ENCODE measurements at regions not wholly inside any gene's neighbourhood (a gene's known extent, or its start where the extent isn't known, plus 50 kb on each side); places are given as distances from the start of the nearest gene placed in this dataset.
A peak's percentile ranks its signal among the peaks of the same experiment; 100 is the strongest.

DNA sequence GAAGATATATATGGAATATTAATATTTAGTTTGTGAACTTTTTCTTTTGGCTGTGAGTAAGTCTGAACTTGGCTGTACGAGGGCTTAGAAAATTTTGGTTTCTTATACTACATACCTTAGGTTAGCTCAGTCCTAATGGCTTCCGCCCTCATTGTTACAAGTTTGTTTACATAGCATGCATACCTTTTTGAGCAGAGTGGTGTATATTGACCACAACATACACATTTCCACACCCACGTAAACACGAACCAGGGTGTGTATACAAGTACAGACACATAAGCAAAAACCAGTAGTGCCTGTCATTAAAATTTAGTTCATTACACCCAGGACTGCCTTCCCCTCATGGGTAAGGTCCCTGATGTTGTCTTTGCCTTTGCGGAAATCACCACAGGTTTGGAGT is 230.2 kb upstream of the RGS6 start:
- no peak for DNase-seq

DNA sequence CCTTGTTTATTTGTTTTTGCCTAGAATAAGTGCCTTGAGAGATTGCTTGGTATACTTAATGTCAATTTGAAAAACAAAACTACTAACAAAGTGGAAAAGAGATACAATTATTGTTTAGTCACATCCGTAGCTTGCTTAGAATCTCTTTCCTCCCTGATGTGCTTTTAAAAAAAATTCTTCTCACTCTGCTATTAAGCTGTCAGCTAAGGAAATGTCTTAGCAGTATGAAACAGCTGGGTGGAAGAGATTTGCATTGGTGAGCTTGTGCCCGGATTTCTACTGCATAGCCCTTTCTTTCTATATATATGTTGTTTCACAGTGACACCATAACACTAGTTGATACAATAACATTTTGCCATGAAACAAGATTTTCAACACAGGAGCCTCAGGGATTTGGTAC is 229.4 kb upstream of the RGS6 start:
- DNase-seq: peak in 1 of 51 donors; percentile 50

DNA sequence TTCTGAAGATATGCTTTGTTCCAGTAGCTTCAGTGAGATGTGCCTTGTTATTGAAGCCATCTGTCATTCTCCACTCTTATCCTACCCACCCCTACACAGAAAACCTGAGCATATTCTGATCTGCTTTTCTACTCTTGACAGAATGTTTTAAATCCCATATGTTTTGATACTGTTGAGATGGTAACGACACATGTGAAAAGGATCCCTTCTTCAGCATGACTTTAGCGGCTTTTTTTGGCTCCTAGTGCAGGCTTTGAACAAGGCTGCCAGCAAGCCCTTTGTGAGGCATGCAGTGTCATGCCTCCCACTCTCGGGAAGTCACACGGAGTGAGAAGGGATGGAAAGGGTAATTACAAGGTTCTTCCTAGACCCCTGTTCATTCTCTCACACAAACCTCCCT is 228.8 kb upstream of the RGS6 start:
- DNase-seq: peak in 4 of 51 donors; percentile 29 to 47 (median 30)

DNA sequence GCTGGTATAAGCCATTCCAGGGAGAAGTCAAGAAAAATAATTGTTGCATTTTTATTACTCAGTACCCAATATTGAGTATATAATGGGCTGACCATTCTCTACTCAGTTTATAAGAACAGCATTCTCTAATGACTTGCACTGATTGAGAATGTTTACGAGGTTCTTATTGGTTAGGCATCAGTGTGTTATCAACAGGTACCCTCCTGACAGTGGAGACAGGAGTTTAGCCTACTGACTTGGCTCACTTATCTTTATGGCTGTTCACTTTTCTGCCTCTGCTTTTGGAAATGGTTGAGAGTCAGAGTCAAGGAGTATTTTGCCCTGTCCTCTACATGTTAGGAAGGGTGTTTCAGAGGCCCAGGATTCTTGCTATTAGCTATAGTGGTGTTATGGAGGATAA is 228.0 kb upstream of the RGS6 start:
- no peak for DNase-seq

DNA sequence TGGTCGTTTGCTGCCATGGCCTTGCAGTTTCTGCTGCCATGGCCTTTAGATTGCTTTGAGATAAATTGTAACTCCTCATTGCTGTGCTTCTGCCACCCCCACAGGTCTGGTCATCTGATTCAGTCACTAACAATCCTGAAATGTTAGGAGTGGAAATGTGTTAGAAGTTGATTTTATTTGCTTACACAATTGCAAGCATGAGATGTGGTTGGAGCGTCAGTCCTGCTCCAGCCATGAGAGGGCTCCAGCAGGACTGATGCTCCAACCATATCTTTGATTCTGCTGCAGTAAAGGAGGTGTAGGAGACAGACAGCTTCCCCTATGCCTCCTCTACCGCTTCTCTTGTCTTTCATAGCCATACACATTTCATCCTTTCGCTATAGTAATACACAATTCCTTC is 226.8 kb upstream of the RGS6 start:
- no peak for DNase-seq

DNA sequence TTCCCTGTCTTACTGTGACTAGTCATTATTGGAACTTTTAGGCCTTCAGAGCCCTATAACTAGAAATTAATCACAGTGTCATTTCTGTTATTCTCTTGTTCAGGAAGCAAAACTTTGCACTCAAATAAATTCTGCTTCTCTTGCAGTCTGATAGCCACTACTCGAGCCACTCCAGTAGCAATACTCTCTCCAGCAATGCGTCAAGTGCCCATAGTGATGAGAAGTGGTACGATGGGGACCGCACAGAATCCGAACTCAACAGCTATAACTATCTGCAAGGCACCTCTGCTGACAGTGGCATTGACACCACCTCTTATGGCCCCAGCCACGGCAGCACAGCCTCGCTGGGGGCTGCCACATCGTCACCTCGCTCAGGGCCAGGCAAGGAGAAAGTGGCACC is 223.2 kb upstream of the RGS6 start:
- peak in 1 of 51 donors; percentile 3 for DNase-seq

DNA sequence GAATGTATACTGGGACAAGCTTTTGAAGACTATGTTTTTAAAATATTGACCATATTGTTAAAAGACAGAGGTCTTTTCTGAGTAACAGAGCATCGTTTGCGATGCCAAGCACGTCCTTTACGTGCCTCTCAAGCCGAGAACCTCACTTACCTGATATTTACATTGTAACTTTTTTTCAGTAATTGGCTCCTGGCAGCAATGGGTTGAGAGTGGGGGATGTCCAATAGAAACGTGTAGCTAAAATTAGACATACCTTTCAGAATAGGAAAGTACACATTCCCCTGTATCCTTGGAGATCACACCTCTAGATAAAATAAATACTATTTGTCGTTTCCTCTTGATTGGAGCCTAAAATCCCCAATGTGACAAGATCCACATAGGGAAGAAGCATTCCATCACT is 222.2 kb upstream of the RGS6 start:
- DNase-seq: no peak

DNA sequence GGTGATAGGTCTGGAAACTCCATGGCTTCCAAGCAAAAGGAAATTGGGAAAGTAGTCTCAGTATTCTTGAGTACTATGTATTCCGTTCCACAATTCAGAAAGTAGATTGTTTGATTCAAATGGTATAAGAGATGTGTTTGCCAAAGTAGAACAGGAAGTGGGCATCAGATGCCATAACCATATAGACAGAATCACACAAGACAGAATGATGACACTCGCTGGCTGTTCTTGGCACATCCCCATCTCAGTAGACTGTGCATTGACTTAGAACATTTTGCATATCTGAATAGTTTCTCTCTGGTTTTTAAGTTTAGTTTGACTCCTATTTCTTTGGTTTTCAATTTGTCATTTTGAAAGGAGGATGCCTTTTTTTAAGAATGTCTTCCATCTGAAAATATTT is 221.1 kb upstream of the RGS6 start:
- no peak for DNase-seq

DNA sequence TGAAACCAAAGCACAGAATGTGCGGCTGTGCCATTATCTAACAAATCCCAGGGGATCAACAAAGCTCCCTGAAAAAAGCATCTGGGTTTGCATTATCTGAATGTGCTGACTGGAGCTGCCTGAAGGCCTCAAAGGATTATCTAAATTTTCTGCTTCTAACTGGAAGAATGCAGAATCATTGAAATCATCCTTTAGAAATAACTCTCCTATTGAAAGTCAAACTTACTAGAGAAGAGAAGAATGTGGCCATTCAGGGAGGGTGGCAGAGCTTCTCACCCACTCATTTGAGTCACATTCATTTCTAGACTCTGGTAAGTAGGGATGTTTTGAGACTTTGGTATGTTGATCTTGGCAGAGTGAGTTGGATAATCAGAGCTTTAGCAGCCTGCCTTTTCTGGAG is 220.6 kb upstream of the RGS6 start:
- DNase-seq: peak in 1 of 51 donors; percentile 39

DNA sequence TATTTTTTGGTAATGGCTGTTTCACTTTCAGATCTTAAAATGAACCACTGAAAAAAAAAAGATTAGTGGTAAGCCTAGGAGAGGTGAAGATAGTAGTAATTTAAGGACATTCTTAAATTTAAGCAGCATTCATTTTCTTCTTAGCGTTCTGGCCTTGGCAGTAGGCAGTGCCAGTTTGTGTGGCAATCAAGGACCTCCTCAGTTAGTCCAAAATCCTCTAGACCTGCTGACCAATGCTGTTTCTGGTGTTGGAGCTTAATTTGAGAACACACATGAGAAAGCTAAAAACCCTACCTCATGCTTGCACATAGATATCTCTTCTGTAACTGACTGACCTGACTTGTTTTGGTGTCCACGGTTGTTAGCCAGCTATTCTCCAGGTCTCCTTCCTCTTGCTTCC is 219.8 kb upstream of the RGS6 start:
- DNase-seq: no peak

DNA sequence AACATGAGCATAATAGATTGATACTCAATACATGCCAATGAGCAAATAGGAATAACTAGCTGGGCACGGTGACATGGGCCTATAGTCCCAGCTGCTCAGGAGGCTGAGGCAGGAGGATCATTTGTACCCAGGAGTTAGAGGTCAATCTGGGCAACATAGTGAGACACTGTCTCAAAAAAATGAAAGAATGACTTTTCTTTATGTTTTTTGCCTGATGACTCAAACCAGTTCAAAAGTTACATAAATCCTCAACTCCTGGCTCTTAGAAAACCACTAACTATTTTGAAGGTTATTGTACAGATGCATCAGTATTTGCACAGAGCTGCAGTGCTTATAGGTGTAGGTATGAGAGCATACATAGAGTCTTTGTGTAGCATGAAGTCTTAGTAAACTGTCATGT is 219.2 kb upstream of the RGS6 start:
- DNase-seq: no peak

DNA sequence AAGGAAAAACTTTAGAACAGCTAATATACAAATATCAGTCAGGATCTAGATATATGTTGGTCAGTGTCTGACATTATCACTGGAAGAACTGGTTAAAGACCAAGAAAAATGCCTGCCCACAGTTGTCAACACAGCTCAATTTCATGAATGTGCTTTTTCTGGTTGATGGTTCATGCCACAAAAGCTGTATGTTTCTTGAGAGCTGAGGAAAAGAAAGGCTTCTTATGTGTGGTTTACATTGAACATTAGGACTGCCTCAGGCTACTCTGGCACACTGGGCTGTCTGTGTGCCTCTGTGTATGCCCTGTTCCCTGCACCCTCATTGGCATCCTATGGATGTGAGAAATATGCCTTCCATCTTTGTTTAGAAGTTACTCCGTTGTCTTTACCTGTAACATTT is 218.8 kb upstream of the RGS6 start:
- no peak for DNase-seq

DNA sequence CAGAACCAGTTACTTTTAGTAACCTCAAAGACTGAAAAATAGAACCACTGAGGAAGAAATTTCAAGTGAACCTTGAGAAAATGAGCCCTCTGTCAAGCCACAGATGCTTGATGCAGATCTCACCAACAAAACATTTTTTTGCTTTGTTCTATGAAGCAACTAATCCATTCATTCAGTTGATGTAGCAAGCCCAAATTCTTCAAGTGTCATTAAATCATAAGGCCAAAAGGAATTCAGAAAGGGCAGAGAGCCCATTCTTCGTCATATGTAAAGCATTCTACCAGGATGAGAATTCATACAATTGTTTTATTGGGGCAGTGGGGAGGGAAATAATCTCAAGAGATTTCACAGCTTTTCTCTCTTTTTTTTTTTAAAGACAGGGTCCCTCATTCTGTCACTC is 218.0 kb upstream of the RGS6 start:
- DNase-seq: no peak

DNA sequence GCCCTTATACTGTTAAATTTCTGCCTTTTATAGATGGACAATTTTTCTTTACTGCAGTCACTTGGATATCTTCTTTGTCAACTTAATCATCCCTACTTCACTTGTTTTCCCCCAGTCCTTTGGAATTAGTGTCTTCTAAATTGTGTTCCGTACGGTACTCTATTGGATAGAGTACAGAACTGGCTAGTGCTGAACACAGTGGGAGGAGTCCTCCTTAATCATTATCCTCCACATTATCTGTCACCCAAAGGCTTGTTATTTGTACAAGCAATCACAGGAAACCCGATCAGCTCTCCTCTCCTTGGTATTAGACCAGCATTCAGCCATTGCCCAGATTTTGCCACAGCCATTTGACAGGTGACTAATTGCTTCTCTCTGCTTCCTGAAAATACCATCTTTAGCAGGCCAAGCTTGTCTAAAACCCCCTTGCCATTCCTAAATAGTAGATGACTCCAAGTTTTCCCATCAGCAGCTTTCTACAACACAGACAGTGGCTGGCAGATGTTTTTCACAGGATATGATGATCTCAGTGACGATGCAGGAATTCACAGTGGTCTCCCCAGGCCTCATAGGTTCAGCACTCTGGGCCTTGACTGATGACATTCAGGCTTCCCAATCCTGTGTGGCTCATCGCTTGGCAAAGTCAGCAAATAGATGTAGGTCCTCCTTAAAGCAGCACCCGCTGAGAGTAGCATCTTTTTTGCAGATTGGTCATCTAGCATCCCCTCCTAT is 216.0 kb upstream of the RGS6 start:
- DNase-seq: no peak

DNA sequence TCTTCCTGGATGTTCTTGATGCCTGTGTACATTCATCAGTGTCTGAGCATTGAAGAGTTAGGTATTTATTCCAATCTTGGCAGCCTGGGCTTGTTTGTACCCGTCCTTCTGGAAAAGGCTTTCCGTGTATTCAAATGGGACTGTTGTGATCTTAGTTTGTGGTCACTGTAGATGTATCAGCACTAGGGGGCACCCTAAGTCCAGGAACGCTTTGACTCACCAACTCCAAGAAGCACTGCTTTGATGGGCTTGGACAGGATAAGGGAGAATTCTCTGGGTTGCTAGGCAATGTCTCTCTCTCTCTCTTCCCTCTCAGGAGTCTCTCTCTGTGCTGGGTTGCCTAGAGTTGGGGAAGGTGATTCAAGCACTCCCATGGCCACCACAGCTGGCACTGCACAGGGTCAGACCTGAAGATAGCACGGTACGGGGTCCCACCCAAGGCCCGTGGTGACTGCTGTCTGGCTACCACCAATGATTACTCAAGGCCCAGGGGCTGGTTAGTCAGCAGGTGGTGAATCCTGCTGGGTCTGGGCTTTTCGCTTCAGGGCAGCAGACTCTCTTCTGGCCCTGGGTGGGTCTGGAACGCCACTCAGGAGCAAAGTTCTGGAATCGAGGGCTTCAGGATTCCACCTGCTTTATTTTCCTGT is 211.1 kb upstream of the RGS6 start:
- peak in 21 of 51 donors; percentile 10 to 62 (median 27) for DNase-seq

DNA sequence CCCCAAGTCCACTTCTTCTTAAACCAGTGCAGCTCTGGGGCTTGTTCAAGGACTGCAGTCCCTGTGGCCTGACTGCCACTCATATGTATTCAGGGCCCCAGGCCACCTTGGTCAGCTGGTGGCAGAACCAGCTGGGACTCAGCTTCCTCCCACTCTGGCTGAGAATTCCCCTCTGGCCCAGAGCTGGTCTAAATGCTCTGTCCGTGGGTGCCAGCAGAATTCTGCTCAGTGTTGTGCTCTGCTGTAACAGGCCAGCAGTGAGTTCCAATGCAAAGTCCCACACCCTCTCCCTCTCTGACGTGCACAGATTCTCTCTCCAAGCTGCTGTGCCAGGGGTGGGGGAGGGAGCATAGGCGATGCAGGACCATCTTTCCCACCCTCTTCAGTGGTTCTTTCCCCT is 210.4 kb upstream of the RGS6 start:
- DNase-seq: peak in 12 of 51 donors; percentile 10 to 48 (median 26)

DNA sequence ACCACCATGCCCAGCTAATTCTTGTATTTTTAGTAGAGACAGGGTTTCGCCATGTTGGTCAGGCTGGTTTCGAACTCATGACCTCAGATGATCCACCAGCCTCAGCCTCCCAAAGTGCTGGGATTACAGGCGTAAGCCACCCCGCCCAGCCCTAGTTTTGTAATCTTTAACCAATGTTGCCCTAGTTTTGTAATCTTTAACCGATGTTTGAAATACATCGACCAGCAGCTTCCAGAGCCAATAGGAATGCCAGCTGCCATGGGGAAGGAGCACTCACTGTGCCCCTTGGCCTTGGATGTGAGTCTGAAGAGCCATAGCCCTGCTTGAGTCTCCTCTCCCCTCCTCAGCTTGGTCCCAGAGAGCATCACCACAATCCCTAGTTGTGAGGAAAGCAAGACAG is 209.3 kb upstream of the RGS6 start:
- DNase-seq: no peak

DNA sequence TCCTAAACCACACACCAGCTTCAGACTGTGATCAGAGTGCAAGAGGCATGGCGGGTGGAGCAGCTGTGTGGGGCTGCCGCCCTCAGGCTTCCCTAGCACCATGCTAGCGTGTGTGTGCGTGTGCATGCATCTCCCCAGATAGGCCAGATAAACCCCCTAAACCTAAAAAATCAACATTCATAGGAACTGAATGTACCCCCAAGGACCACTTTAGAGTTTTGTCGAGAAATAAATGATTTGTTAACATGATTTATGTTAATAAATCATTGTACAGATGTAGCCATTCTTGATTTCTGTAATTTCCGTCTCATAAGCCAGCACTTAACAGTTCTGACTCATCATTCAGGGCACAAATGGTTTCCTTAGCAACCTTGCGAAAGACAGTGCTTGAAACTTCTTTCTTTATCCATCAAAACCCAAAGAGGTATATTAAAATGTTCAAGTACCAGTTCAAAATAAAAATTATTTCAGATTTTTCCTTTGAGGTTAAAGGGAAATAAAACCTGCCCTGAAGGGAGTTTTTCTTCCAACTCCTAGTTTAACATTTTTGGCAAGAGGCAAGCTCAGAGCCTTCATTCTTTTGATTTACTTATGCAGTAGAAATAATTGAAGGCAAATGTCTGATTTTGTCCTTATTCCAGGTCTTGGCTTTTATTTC is 206.2 kb upstream of the RGS6 start:
- peak in 1 of 51 donors; percentile 67 for DNase-seq

DNA sequence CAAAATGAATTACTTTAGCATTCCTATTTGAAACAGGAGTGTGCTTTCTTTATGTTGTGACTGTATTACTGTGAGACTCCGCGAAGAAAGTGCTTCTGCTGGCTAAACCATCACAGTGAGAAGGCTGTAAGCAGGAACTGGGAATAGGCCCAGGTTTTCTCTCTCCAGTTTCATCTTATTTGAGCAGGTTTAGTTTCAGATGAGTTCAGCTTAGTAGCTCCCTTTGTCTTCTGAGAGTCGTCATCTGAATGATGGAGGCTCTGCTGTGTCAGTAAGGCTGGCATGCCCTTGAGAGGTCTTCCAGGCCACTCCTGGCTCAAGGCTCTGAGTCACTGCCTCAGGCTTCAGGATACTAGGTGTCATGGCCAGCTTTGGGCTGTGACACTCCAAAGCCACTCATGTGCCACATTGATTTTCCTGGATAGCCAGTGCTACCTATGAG is 205.6 kb upstream of the RGS6 start:
- peak in 7 of 51 donors; percentile 11 to 58 (median 22) for DNase-seq

DNA sequence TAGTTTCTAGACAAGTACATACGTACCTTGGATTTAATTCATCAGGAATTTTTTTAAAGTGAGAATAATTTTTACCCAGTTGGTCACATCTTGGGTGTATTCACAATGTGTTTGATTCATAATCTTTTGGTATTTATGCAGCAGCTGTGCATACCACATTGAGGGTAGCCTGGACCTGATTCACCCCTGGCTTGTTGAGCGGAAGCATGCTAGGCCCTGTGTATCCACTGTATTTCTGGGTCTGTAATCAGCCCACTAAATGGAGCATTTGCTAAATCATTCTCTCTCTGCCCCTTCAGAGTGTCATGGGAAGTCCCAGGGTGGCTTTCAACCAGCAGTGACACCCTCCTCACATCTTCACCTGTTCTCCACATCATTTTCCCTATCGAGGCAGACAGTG is 203.8 kb upstream of the RGS6 start:
- DNase-seq: no peak

DNA sequence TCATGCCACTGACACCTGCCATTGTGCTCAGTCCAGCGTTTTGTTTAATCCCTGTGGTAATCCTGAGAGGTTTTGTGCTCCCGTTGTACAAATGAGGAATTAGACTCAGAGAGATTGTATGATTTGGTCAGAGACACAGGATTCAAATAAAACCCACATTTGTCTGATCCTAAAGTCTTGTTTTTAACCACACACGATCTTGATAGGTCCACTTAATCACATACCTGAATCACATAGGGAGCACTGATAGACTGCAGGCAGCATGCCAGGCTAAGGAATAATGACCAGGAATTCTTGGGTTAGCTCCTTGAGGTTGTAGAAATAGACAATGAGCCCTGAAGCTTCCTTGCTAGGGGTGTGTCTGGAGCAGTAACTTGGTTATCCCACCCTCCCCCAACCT is 202.6 kb upstream of the RGS6 start:
- no peak for DNase-seq

DNA sequence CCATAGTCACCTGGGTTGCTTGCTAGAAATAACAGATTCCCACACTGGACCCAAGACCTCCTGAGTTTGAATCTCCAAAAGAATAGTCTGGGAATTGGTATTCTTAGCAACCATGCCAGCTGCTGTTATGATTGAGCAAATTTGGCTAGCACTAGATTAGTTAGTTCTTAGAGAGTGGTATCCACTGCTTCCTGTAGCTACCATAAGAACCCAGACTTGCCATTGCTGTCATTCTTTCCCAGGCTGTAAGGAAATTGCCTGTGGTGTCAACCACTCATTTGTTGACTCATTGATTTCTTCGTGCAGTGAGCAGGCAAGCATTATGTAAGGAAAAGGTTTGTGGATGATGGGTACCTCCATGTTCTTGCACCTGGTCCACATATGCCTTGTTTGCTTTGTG is 201.8 kb upstream of the RGS6 start:
- DNase-seq: no peak

DNA sequence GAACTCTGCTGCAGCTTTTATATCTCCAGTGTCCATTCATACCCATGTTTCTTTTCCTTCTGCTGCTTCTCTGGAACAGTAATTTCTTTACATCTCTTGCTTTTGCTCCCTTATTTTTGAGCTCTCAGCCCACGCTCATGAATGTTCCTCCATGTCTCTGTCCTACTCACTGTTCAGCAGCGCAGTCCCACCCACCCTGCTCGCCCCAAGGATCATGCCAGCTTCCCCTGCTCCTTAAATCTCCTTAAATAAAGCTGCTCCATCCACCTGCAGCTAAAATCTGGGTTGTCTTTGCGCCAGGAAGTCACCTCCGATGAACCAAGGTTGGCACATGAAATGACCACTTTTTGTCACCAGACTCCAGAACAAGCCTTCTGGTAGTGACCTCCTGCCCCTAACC is 201.1 kb upstream of the RGS6 start:
- no peak for DNase-seq
